A673 (cell line): ENCODE measurements at regions not wholly inside any gene's neighbourhood (a gene's known extent, or its start where the extent isn't known, plus 50 kb on each side); places are given as distances from the start of the nearest gene placed in this dataset.

Source experiments
- BruUV-seq: library from RNA; stranded (reverse); fragments of 400-500 nt; replicated peaks from 2 replicates; lab custom pipeline; 2021; lab: Mats Ljungman, UMichigan
- CTCF ChIA-PET: fragments of 300-600 bp; sonication (Branson Sonifier 250); formaldehyde crosslinking; loops from one replicate; lab custom pipeline; 2022; ENCODE audit warnings: antibody characterized with exemption; lab: Charles Lee
- POLR2A ChIA-PET: fragments of 300-600 bp; sonication (Branson Sonifier 250); formaldehyde crosslinking; loops from one replicate; lab custom pipeline; 2022; ENCODE audit warnings: antibody characterized with exemption; ENCODE audit not compliant: low non-redundant PET; lab: Charles Lee
- DNase-seq: peaks from one replicate; pipeline ENCODE4 v3.0.0-alpha.2; 2015; ENCODE audit warnings: low spot score
- H3K27ac ChIP-seq: fragments of 200-600 bp; sonication (generic); 2 replicates; pipeline ENCODE4 v1.5.1; 2016; ENCODE audit warnings: mixed run types, low read depth, mild to moderate bottlenecking, mixed read lengths, antibody characterized with exemption, low read length; ENCODE audit not compliant: poor library complexity, severe bottlenecking
- H3K27me3 ChIP-seq: fragments of 200-600 bp; sonication (generic); replicated peaks from 2 replicates; pipeline ENCODE4 v1.6.1; 2017; ENCODE audit warnings: mixed run types, low read depth, mild to moderate bottlenecking, mixed read lengths, antibody characterized with exemption, low read length; ENCODE audit not compliant: insufficient read depth, poor library complexity
- H3K36me3 ChIP-seq: fragments of 200-600 bp; sonication (generic); 2 replicates; pipeline ENCODE4 v1.6.1; 2016; ENCODE audit warnings: mixed run types, mild to moderate bottlenecking, mixed read lengths, antibody characterized with exemption, low read length; ENCODE audit not compliant: insufficient read depth, poor library complexity, severe bottlenecking
- H3K4me1 ChIP-seq: fragments of 200-600 bp; sonication (generic); 2 replicates; pipeline ENCODE4 v1.6.1; 2017; ENCODE audit warnings: mixed run types, mild to moderate bottlenecking, mixed read lengths, antibody characterized with exemption, low read length; ENCODE audit not compliant: insufficient read depth, poor library complexity, severe bottlenecking
- H3K4me3 ChIP-seq: fragments of 200-600 bp; sonication (generic); 2 replicates; pipeline ENCODE4 v1.5.1; 2016; ENCODE audit warnings: low read depth, mixed run types, mild to moderate bottlenecking, mixed read lengths, low read length; ENCODE audit not compliant: poor library complexity, severe bottlenecking
- H3K9me3 ChIP-seq: fragments of 200-600 bp; sonication (generic); 2 replicates; pipeline ENCODE4 v1.6.1; 2016; ENCODE audit warnings: mixed run types, low read depth, mild to moderate bottlenecking, mixed read lengths, antibody characterized with exemption, low read length; ENCODE audit not compliant: poor library complexity, severe bottlenecking
- CTCF ChIP-seq: fragments of 300-800, 200-600 bp; sonication (generic); conservative IDR thresholded peaks from 2 replicates; pipeline ENCODE4 v1.5.1; 2017; ENCODE audit warnings: low read depth, mild to moderate bottlenecking, antibody characterized with exemption, low read length, moderate library complexity, mixed read lengths
- EZH2 ChIP-seq: fragments of 200-600 bp; sonication (generic); IDR thresholded peaks from 2 replicates; pipeline ENCODE4 v1.6.1; 2017; ENCODE audit warnings: borderline replicate concordance, low read depth, mild to moderate bottlenecking, mixed read lengths, antibody characterized with exemption, low read length; ENCODE audit not compliant: poor library complexity, severe bottlenecking
- intact Hi-C: fragments of 100-400 bp; cut with micrococcal nuclease; formaldehyde crosslinking; loops from one replicate; pipeline ENCODE4 v1.10.0; 2022; ENCODE audit not compliant: unreplicated experiment

- intact Hi-C loops = no loop called here
- DNase-seq = no peak
- Histone ChIP-seq H3K36me3 (no peaks in the 10 kb centered on the region), H3K9me3 (no peaks in the 10 kb centered on the region), H3K27ac (no peak overlapping the region), H3K4me3 (no peak overlapping the region), H3K27me3 (peaks cover 35% of the 10 kb centered on the region), H3K4me1 (no peaks in the 10 kb centered on the region)
- TF ChIP-seq EZH2 (no peak), CTCF (no peak)
- BruUV-seq = no TSS peak
- POLR2A ChIA-PET = no interaction called here
- CTCF ChIA-PET = no interaction called here
Measured at GRCh38 chr10:118911363-118911762, 118.2 kb upstream of the NANOS1 start.

- H3K27ac ChIP-seq = no peak overlapping the region
- intact Hi-C loops = no loop called here
- ChIA-PET CTCF (interaction anchor here (0.6 kb wide), 1 partner anchor 72 kb away, joined by 12 read pairs; no protein-coding TSS in a partner anchor), POLR2A (no interaction called here)
- no TSS peak for BruUV-seq
- H3K27me3 ChIP-seq = peaks cover 29% of the 10 kb centered on the region
- no peaks in the 10 kb centered on the region for H3K36me3 ChIP-seq
- H3K4me3 ChIP-seq = no peak overlapping the region
- peaks cover 4% of the 10 kb centered on the region for H3K4me1 ChIP-seq
- TF ChIP-seq CTCF (no peak), EZH2 (no peak)
- H3K9me3 ChIP-seq = no peaks in the 10 kb centered on the region
- DNase-seq = no peak
Measured at GRCh38 chr10:118912961-118913600, 116.4 kb upstream of the NANOS1 start.

- intact Hi-C loops = no loop called here
- no peaks in the 10 kb centered on the region for H3K9me3 ChIP-seq
- H3K4me1 ChIP-seq = peaks cover 11% of the 10 kb centered on the region
- ChIA-PET CTCF (no interaction called here), POLR2A (no interaction called here)
- no peak overlapping the region for H3K27ac ChIP-seq
- DNase-seq = no peak
- TF ChIP-seq CTCF = no peak
- no peak for TF ChIP-seq EZH2
- H3K4me3 ChIP-seq = no peak overlapping the region
- peaks cover 23% of the 10 kb centered on the region for H3K27me3 ChIP-seq
- BruUV-seq = no TSS peak
- no peaks in the 10 kb centered on the region for H3K36me3 ChIP-seq
Measured at GRCh38 chr10:118913825-118914224, 115.7 kb upstream of the NANOS1 start.
